GM23338 (cell line): ENCODE measurements at regions not wholly inside any gene's neighbourhood (a gene's known extent, or its start where the extent isn't known, plus 50 kb on each side); places are given as distances from the start of the nearest gene placed in this dataset.

Experiments
- CREB1 ChIP-seq: fragments of 250-450 bp; sonication (Bioruptor Pico); IDR thresholded peaks from 2 replicates; pipeline ENCODE4 v1.5.0; 2020; ENCODE audit warnings: low read depth, mild to moderate bottlenecking, moderate library complexity
- CTCF ChIP-seq, 2 experiments: fragments of 200-600 bp in 1 of 2; sonication (generic) in 1 of 2; conservative IDR thresholded peaks; 2 replicates each; pipeline versions ENCODE4 v1.5.1 to v1.6.1; 2016 to 2017; ENCODE audit warnings: antibody characterized with exemption in 2 of 2, low read depth in 2 of 2, mild to moderate bottlenecking in 2 of 2, moderate library complexity in 1 of 2
- ETS1 ChIP-seq: IDR thresholded peaks from 2 replicates; pipeline ENCODE4 v1.6.1; 2016; ENCODE audit warnings: antibody characterized with exemption
- EZH2 ChIP-seq: fragments of 200-600 bp; sonication (generic); IDR thresholded peaks from one replicate; pipeline ENCODE4 v1.8.0; 2017; ENCODE audit warnings: antibody characterized with exemption, mild to moderate bottlenecking, low read depth; ENCODE audit not compliant: unreplicated experiment
- EZH2phosphoT487 ChIP-seq: fragments of 200-600 bp; sonication (generic); IDR thresholded peaks from one replicate; pipeline ENCODE4 v1.8.1; 2018; ENCODE audit warnings: antibody characterized with exemption; ENCODE audit not compliant: unreplicated experiment
- JUNB ChIP-seq: IDR thresholded peaks from one replicate; pipeline ENCODE4 v1.6.1; 2016; ENCODE audit warnings: antibody characterized with exemption; ENCODE audit not compliant: unreplicated experiment
- NANOG ChIP-seq: IDR thresholded peaks from 2 replicates; pipeline ENCODE4 v1.6.1; 2016; ENCODE audit warnings: antibody characterized with exemption, borderline replicate concordance
- STAT1 ChIP-seq: IDR thresholded peaks from one replicate; pipeline ENCODE4 v1.6.1; 2016; ENCODE audit warnings: antibody characterized with exemption; ENCODE audit not compliant: unreplicated experiment
- ZNF462 ChIP-seq: fragments of 250-450 bp; sonication (Bioruptor Pico); IDR thresholded peaks from 2 replicates; pipeline ENCODE4 v1.5.0; 2020; ENCODE audit warnings: mild to moderate bottlenecking, moderate library complexity

- TF ChIP-seq ZNF462 (no peak), ETS1 (no peak), CREB1 (no peak), STAT1 (no peak), CTCF (conservative IDR thresholded peaks at IDR 0.05; ENCODE audit: low read depth in 2 of 2) (no peak), EZH2 (no peak), NANOG (no peak), JUNB (no peak), EZH2phosphoT487 (no peak)
Measured at GRCh38 chr12:77577791-77578190, 252.9 kb upstream of the NAV3 start (continued).
